HepG2 (cell line): ENCODE measurements at regions not wholly inside any gene's neighbourhood (a gene's known extent, or its start where the extent isn't known, plus 50 kb on each side); places are given as distances from the start of the nearest gene placed in this dataset.

Source experiments
- ADNP ChIP-seq: sonication (generic); formaldehyde crosslinking; IDR thresholded peaks from 2 replicates; pipeline ENCODE4 v1.4.0; 2020; ENCODE audit warnings: missing genetic modification reagents
- ATF3 ChIP-seq: sonication (generic); formaldehyde crosslinking; IDR thresholded peaks from 2 replicates; pipeline ENCODE4 v1.4.0; 2020; ENCODE audit warnings: missing genetic modification reagents
- HIC2 ChIP-seq: sonication (generic); formaldehyde crosslinking; IDR thresholded peaks from 2 replicates; pipeline ENCODE4 v1.9.0; 2022; ENCODE audit warnings: low read depth, missing genetic modification reagents
- HOXD1 ChIP-seq: sonication (generic); formaldehyde crosslinking; IDR thresholded peaks from 2 replicates; pipeline ENCODE4 v1.5.0; 2020; ENCODE audit warnings: missing genetic modification reagents
- PRDM15 ChIP-seq: sonication (generic); formaldehyde crosslinking; IDR thresholded peaks from 2 replicates; pipeline ENCODE4 v1.4.0; 2020; ENCODE audit warnings: missing genetic modification reagents
- STAT5B ChIP-seq: sonication (generic); formaldehyde crosslinking; IDR thresholded peaks from 2 replicates; pipeline ENCODE4 v1.4.0; 2020; ENCODE audit warnings: missing genetic modification reagents
- ZFP90 ChIP-seq: sonication (generic); formaldehyde crosslinking; IDR thresholded peaks from 2 replicates; pipeline ENCODE4 v1.8.0; 2022; ENCODE audit warnings: missing genetic modification reagents, mild to moderate bottlenecking, inconsistent platforms, borderline replicate concordance
- ZHX2 ChIP-seq, 2 experiments: sonication (generic) in 1 of 2; formaldehyde crosslinking in 1 of 2; IDR thresholded peaks; 2 replicates each; pipeline versions ENCODE4 v1.6.1 to v1.9.0; 2014 to 2022; ENCODE audit warnings: antibody characterized with exemption in 1 of 2, borderline replicate concordance in 1 of 2, inconsistent platforms in 1 of 2, low read depth in 1 of 2, missing genetic modification reagents in 1 of 2
- ZMYM3 ChIP-seq: sonication (generic); formaldehyde crosslinking; IDR thresholded peaks from 2 replicates; pipeline ENCODE4 v1.5.1; 2020; ENCODE audit warnings: mild to moderate bottlenecking, missing genetic modification reagents
- ZNF674 ChIP-seq: sonication (generic); formaldehyde crosslinking; IDR thresholded peaks from 2 replicates; pipeline ENCODE4 v1.5.0; 2020; ENCODE audit warnings: low read depth, mild to moderate bottlenecking, missing genetic modification reagents

- TF ChIP-seq HIC2 (no peak), ZMYM3 (CRISPR knock-in tag) (no peak), ZFP90 (CRISPR knock-in tag) (no peak), ZHX2 (IDR thresholded peaks at IDR 0.05; ENCODE audit: low read depth) (no peak), ZHX2 (CRISPR knock-in tag; IDR thresholded peaks at IDR 0.05; ENCODE audit: borderline replicate concordance) (no peak), ADNP (CRISPR knock-in tag) (no peak), ZNF674 (CRISPR knock-in tag) (no peak), PRDM15 (CRISPR knock-in tag) (no peak), ATF3 (CRISPR knock-in tag) (no peak), HOXD1 (CRISPR knock-in tag) (no peak), STAT5B (CRISPR knock-in tag) (no peak)
Measured at GRCh38 chr11:91854171-91854570, 370.4 kb upstream of the FAT3 start (continued).
